HEK293T (cell line): ENCODE measurements at regions not wholly inside any gene's neighbourhood (a gene's known extent, or its start where the extent isn't known, plus 50 kb on each side); places are given as distances from the start of the nearest gene placed in this dataset.

Experiments used
- BHLHE40 ChIP-seq: fragments of 450-650 bp; IDR thresholded peaks from 2 replicates; pipeline ENCODE4 v1.6.1; 2016; ENCODE audit warnings: mild to moderate bottlenecking, moderate library complexity, borderline replicate concordance
- ELF4 ChIP-seq: fragments of 450-650 bp; IDR thresholded peaks from 2 replicates; pipeline ENCODE4 v1.6.1; 2017; ENCODE audit warnings: antibody characterized with exemption
- FOXK2 ChIP-seq: fragments of 450-650 bp; IDR thresholded peaks from 2 replicates; pipeline ENCODE4 v1.6.1; 2016; ENCODE audit warnings: mild to moderate bottlenecking
- L3MBTL2 ChIP-seq: fragments of 450-650 bp; conservative IDR thresholded peaks from 2 replicates; pipeline ENCODE4 v1.6.1; 2016; ENCODE audit warnings: mild to moderate bottlenecking
- LEF1 ChIP-seq: fragments of 450-650 bp; IDR thresholded peaks from 2 replicates; pipeline ENCODE4 v1.6.1; 2017; ENCODE audit warnings: mild to moderate bottlenecking, borderline replicate concordance
- TF ChIP-seq, protein P1 (sequence below): fragments of 450-650 bp; IDR thresholded peaks from 2 replicates; pipeline ENCODE4 v1.6.1; 2016

- TF ChIP-seq BHLHE40: no peak
- TF ChIP-seq, protein P1, sequence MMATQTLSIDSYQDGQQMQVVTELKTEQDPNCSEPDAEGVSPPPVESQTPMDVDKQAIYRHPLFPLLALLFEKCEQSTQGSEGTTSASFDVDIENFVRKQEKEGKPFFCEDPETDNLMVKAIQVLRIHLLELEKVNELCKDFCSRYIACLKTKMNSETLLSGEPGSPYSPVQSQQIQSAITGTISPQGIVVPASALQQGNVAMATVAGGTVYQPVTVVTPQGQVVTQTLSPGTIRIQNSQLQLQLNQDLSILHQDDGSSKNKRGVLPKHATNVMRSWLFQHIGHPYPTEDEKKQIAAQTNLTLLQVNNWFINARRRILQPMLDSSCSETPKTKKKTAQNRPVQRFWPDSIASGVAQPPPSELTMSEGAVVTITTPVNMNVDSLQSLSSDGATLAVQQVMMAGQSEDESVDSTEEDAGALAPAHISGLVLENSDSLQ: no peak
- no peak for TF ChIP-seq FOXK2
- no peak for TF ChIP-seq LEF1
- TF ChIP-seq ELF4: no peak
- no peak for TF ChIP-seq L3MBTL2
Observed at GRCh38 chr5:123753937-123754891, 242.2 kb downstream of the CSNK1G3 start.
